OCI-LY3 (cell line): ENCODE measurements at regions not wholly inside any gene's neighbourhood (a gene's known extent, or its start where the extent isn't known, plus 50 kb on each side); places are given as distances from the start of the nearest gene placed in this dataset.

Source experiments
- H2AFZ ChIP-seq: fragments of 200-600, 300-600 bp; shearing (Covaris generic); 2 replicates; pipeline ENCODE4 v1.6.0; 2014; ENCODE audit warnings: antibody characterized with exemption, low read depth, low read length
- H3K27ac ChIP-seq: fragments of 200-600, 300-600 bp; sonication (generic); 2 replicates; pipeline ENCODE4 v1.5.1; 2014; ENCODE audit warnings: mild to moderate bottlenecking, low read length, moderate library complexity, mixed read lengths
- H3K27me3 ChIP-seq: fragments of 200-600, 300-600 bp; sonication (generic); 2 replicates; pipeline ENCODE4 v1.6.1; 2014; ENCODE audit warnings: low read depth, low read length, mixed read lengths
- H3K36me3 ChIP-seq: fragments of 200-600, 300-600 bp; sonication (generic); replicated peaks from 2 replicates; pipeline ENCODE3; 2014; ENCODE audit warnings: low read depth, low read length, mixed read lengths
- H3K4me1 ChIP-seq: fragments of 300-600, 200-600 bp; sonication (generic); 2 replicates; pipeline ENCODE4 v1.6.1; 2014; ENCODE audit warnings: low read length, mixed read lengths
- H3K4me2 ChIP-seq: fragments of 200-600, 300-600 bp; sonication (generic); 2 replicates; pipeline ENCODE4 v1.6.1; 2014; ENCODE audit warnings: low read length, mixed read lengths
- H3K4me3 ChIP-seq: fragments of 300-600, 200-600 bp; sonication (generic); 2 replicates; pipeline ENCODE4 v1.5.1; 2014; ENCODE audit warnings: antibody characterized with exemption, mild to moderate bottlenecking, low read length, moderate library complexity
- H3K79me2 ChIP-seq: fragments of 300-600, 200-600 bp; shearing (Covaris generic); 2 replicates; pipeline ENCODE4 v1.6.1; 2014; ENCODE audit warnings: mild to moderate bottlenecking, low read length, mixed read lengths
- H3K9ac ChIP-seq: fragments of 300-600, 200-600 bp; shearing (Covaris generic); 2 replicates; pipeline ENCODE4 v1.6.0; 2014; ENCODE audit warnings: mild to moderate bottlenecking, low read length, moderate library complexity
- H3K9me3 ChIP-seq: fragments of 200-600, 300-600 bp; shearing (Covaris generic); 2 replicates; pipeline ENCODE4 v1.6.1; 2014; ENCODE audit warnings: low read length, mixed read lengths; ENCODE audit not compliant: insufficient read depth
- H4K20me1 ChIP-seq: fragments of 200-600, 300-600 bp; sonication (generic); 2 replicates; pipeline ENCODE4 v1.6.1; 2016; ENCODE audit warnings: low read length, mixed read lengths; ENCODE audit not compliant: insufficient read depth
- EZH2phosphoT487 ChIP-seq: fragments of 200-600 bp; shearing (Covaris generic); IDR thresholded peaks from 2 replicates; pipeline ENCODE4 v1.6.1; 2018; ENCODE audit warnings: antibody characterized with exemption, mixed run types, low read depth
- TF ChIP-seq, protein P1 (sequence below): fragments of 200-600, 300-600 bp; sonication (generic); IDR thresholded peaks from 2 replicates; pipeline ENCODE4 v1.5.1; 2014; ENCODE audit warnings: antibody characterized with exemption, low read length, low read depth

DNA sequence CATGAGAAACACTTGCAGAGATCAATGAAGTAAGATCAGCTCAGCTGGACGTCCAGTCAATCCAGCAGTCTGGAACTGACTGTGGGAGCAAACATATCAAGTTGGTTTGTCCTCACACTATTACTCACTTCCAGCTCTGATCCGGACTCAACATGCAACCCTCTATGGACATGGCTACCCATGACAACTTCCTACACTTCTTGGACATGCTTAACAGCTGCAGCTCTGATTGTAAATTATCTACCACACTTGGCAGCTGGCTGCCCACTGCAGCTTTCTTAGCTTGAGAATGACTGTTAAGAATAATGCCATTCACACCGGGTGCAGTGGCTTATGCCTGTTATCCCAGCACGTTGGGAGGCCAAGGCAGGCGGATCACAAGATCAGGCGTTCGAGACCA is 429.8 kb downstream of the EPHA4 start:
- no peaks in the 10 kb centered on the region for H4K20me1 ChIP-seq
- H3K36me3 ChIP-seq, result no peaks in the 10 kb centered on the region
- no peak overlapping the region for H3K27ac ChIP-seq
- no peak overlapping the region for H2AFZ ChIP-seq
- TF ChIP-seq, protein P1, sequence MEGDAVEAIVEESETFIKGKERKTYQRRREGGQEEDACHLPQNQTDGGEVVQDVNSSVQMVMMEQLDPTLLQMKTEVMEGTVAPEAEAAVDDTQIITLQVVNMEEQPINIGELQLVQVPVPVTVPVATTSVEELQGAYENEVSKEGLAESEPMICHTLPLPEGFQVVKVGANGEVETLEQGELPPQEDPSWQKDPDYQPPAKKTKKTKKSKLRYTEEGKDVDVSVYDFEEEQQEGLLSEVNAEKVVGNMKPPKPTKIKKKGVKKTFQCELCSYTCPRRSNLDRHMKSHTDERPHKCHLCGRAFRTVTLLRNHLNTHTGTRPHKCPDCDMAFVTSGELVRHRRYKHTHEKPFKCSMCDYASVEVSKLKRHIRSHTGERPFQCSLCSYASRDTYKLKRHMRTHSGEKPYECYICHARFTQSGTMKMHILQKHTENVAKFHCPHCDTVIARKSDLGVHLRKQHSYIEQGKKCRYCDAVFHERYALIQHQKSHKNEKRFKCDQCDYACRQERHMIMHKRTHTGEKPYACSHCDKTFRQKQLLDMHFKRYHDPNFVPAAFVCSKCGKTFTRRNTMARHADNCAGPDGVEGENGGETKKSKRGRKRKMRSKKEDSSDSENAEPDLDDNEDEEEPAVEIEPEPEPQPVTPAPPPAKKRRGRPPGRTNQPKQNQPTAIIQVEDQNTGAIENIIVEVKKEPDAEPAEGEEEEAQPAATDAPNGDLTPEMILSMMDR, result no peak
- TF ChIP-seq EZH2phosphoT487, result no peak
- H3K4me2 ChIP-seq, result no peak overlapping the region
- no peaks in the 10 kb centered on the region for H3K79me2 ChIP-seq
- H3K9ac ChIP-seq, result no peak overlapping the region
- no peaks in the 10 kb centered on the region for H3K27me3 ChIP-seq
- H3K4me3 ChIP-seq, result no peak overlapping the region
- peaks cover 6% of the 10 kb centered on the region for H3K4me1 ChIP-seq
- no peaks in the 10 kb centered on the region for H3K9me3 ChIP-seq

DNA sequence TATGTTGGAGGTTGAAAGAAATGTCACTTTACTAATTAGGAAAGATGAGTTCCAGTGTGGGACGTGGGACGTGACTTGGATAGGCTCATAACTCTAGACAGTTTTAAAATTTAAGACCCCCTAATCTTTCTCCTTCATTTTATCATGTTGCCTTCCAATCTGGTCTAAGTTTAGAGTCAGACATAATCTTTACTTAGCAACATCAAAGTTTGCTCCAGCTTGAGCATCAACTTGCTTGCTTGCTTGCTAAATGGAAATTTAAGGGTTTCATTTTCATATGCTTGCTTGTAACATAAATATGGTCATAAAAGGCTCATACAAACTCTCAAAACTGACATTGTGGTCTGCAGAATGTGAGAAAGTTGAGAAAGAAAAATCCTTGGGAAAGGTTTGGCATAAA is 428.9 kb downstream of the EPHA4 start:
- Histone ChIP-seq H3K27me3 (no peaks in the 10 kb centered on the region), H3K4me1 (no peaks in the 10 kb centered on the region), H2AFZ (no peak overlapping the region), H3K4me2 (no peak overlapping the region), H3K9me3 (no peaks in the 10 kb centered on the region), H3K4me3 (no peak overlapping the region), H3K9ac (no peak overlapping the region), H3K27ac (no peak overlapping the region), H4K20me1 (no peaks in the 10 kb centered on the region), H3K36me3 (no peaks in the 10 kb centered on the region), H3K79me2 (no peaks in the 10 kb centered on the region)
- no peak for TF ChIP-seq EZH2phosphoT487
- TF ChIP-seq, protein P1, result no peak

DNA sequence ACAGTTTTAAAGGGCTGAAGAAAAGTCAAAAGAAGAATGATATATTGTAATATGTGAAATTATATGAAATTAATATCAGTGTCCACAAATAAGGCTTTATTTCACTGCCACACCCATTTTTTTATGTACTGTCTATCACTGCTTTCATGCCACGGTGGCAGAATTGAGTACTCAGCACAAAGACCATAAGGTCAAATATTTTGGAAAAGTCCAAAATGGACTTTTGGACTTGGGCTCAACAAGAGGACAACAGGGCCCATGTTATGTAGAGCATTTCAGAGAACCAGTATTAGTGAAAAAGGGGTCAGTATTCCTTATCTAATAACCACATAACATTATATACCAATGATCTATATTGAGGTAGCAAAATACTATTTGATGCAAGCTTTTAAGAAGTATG is 427.2 kb downstream of the EPHA4 start:
- Histone ChIP-seq H3K9me3 (no peaks in the 10 kb centered on the region), H3K4me2 (no peak overlapping the region), H3K4me1 (no peaks in the 10 kb centered on the region), H3K27ac (no peak overlapping the region), H3K4me3 (no peak overlapping the region), H3K9ac (no peak overlapping the region), H3K36me3 (no peaks in the 10 kb centered on the region), H3K27me3 (no peaks in the 10 kb centered on the region), H2AFZ (no peak overlapping the region), H3K79me2 (no peaks in the 10 kb centered on the region), H4K20me1 (no peaks in the 10 kb centered on the region)
- TF ChIP-seq EZH2phosphoT487, result no peak
- TF ChIP-seq, protein P1, result no peak

DNA sequence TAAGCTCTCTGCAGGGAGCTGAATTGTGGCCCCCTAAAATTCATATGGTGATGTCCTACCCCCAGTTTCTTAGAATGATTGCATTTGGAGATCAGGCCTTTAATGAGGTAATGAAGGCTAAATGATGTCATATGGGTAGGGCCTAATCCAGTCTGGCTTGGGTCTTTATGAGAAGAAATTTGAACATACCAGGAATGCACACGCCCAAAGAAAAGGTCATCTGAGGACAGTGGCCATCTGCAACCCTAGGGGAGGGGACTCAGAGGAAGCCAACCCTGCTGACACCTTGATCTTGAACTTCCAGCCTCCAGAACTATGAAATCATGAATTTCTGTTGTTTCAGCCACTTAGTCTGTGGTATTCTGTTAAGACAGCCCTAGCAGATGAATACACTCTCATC is 426.7 kb downstream of the EPHA4 start:
- TF ChIP-seq EZH2phosphoT487, result no peak
- TF ChIP-seq, protein P1, result no peak
- Histone ChIP-seq H2AFZ (no peak overlapping the region), H3K36me3 (no peaks in the 10 kb centered on the region), H3K9me3 (no peaks in the 10 kb centered on the region), H3K4me2 (no peak overlapping the region), H3K79me2 (no peaks in the 10 kb centered on the region), H3K27me3 (no peaks in the 10 kb centered on the region), H3K27ac (no peak overlapping the region), H4K20me1 (no peaks in the 10 kb centered on the region), H3K4me1 (no peaks in the 10 kb centered on the region), H3K9ac (no peak overlapping the region), H3K4me3 (no peak overlapping the region)
